GM12875 (cell line): ENCODE measurements at regions not wholly inside any gene's neighbourhood (a gene's known extent, or its start where the extent isn't known, plus 50 kb on each side); places are given as distances from the start of the nearest gene placed in this dataset.

Experiments used
- H3K4me3 ChIP-seq: one replicate; pipeline ENCODE4 v1.5.1; 2011; ENCODE audit warnings: low read depth, low read length, control low read depth
- CTCF ChIP-seq: IDR thresholded peaks from 2 replicates; pipeline ENCODE4 v1.5.1; 2011; ENCODE audit warnings: low read depth, mild to moderate bottlenecking, control low read depth, inconsistent platforms, low read length, moderate library complexity, borderline replicate concordance; ENCODE audit not compliant: insufficient read depth

DNA sequence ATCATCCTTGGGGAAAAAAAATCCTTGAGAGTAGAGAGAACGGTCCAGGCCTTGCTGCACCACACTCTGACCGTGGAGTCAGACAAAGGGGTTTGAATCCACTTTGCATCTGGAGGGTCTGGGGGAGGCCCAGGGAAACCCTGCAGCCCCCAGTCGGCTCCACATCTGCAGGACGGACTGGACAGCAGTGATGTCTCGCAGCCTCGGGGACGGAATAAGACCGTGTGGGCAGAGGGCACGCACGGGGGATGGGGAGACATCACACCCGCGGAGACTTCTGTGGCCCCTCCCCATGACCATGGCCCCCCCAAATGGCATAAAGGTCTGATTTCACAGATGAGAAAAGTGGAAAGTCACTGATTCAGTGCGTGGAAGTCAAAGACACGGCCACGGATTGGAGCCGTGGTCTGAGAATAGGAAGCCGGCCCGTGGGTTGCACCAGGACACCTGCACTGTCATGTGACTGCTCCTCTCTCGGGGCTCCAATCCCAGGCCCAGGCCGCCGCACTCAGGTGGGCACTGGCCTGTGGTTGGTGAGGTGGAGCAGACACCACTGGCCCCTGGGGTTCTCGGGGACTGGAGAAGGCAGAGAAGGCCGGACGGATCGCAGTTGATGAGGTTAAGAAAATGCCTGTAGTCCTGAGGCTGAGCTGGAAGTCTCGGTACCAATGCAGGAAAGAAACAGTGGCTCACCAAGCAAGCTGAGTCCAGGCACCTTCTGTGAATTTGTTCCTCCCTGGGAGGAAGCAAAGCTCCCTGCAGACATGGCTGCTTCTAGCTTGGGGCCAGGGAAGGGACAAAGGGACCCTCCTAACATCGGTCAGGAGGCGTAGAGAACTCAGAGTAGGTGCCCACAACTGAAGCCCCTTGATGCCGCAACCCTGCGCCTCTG lies 61.8 kb downstream of the RTP5 start:
- H3K4me3 ChIP-seq = no peak overlapping the region
- no peak for TF ChIP-seq CTCF

GRCh38 chr2:241931976-241932898 lies 62.7 kb downstream of the RTP5 start:
- TF ChIP-seq CTCF = no peak

DNA sequence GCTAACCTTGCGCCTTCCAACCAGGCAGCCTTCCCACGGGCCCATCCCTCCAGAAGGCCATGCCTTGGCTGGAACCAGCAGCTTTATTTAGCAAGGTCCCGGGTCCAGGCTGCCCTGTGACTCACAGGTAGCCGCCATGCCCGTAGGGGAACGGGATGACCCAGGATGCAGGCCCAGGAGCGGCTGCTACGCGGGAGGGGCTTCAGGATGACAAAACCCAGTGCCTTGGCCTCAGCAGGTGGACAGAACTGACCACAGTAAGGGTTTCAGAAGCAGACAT lies 63.3 kb downstream of the RTP5 start:
- TF ChIP-seq CTCF = no peak

More at GRCh38 chr2:241931976-241932898, 62.7 kb downstream of the RTP5 start:
- H3K4me3 ChIP-seq = no peak overlapping the region

GRCh38 chr2:241933179-241933911 lies 63.8 kb downstream of the RTP5 start:
- no peak for TF ChIP-seq CTCF
- H3K4me3 ChIP-seq = no peak overlapping the region

More for the DNA sequence above, 63.3 kb downstream of the RTP5 start:
- no peak overlapping the region for H3K4me3 ChIP-seq

DNA sequence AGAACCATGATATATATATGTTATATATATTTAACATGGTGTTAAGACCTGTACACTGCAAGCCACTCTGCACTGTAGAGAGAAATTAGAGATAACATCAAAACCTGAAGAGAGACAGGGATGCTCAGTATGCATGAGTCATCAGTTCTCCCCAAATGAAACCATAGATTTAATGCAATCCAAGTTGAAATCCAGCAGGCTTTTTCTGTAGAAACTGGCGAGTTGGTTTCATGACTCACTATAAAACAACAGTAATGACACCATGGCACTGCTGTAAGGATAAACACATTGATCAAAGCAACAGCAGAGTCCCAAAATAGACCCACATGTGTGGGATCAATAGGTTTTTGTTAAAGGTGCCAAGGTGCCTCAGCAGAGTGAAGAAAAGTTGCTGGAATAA lies 65.8 kb downstream of the RTP5 start:
- TF ChIP-seq CTCF = no peak
- no peak overlapping the region for H3K4me3 ChIP-seq

DNA sequence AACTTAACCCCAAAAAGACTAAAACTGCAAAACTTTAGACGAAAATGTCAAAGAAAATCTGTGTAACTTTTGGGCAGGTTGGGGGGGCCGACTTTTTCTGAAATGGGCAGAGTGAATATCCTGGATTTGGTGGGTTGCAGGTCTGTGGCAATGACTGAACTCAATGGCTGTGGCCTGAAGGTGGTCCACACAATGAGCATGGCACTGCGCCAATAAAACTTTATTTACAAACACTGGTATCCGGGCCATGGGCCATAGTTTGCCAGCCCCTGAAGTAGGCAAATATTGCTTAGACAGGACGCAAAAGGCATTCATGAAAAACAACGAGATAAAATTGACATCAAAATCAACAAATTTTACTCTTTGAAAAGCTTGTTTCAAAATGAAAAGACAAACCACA lies 66.2 kb downstream of the RTP5 start:
- no peak for TF ChIP-seq CTCF
- H3K4me3 ChIP-seq = no peak overlapping the region
